GM21528 (cell line): ENCODE measurements at regions not wholly inside any gene's neighbourhood (a gene's known extent, or its start where the extent isn't known, plus 50 kb on each side); places are given as distances from the start of the nearest gene placed in this dataset.
"Not testable (repeated sequence)": the region's sequence is repeated elsewhere in the genome, so short reads cannot be mapped to it uniquely, and the experiment has no call there.

Experiments used
- ATAC-seq: cut with Tn5 transposase; IDR thresholded peaks from one replicate; pipeline ENCODE4 v1.9.1; 2021; ENCODE audit warnings: mild to moderate bottlenecking, moderate library complexity; ENCODE audit not compliant: unreplicated experiment, low FRiP score

DNA sequence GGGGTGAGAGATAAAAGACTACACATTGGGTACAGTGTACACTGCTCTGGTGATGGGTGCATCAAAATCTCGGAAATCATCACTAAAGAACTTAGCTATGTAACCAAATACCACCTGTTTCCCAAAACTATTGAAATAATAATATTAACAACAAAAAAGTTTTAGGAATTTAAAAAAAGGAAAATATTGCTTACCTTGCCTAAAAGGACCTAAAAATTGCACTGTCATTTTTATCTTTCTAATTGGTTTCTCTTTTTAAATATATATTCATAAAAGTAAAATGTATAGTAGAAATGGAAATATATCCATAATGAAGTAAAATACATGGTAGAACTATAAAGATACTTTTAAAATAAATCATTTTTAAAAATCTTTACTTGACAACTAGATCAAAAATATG is 719.3 kb upstream of the RGS18 start:
- no peak for ATAC-seq

DNA sequence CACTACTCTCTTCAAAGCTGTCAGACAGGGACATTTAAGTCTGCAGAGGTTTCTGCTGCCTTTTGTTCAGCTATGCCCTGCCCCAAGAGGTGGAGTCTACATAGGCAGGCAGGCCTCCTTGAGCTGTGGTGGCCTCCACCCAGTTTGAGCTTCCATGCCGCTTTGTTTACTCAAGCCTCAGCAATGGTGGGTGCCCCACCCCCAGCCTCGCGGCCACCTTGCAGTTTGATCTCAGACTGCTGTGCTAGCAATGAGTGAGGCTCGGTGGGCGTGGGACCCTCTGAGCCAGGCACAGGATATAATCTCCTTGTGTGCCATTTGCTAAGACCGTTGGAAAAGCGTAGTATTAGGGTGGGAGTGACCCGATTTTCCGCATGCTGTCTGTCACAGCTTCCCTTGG is 710.0 kb upstream of the RGS18 start:
- not testable (repeated sequence) for ATAC-seq

DNA sequence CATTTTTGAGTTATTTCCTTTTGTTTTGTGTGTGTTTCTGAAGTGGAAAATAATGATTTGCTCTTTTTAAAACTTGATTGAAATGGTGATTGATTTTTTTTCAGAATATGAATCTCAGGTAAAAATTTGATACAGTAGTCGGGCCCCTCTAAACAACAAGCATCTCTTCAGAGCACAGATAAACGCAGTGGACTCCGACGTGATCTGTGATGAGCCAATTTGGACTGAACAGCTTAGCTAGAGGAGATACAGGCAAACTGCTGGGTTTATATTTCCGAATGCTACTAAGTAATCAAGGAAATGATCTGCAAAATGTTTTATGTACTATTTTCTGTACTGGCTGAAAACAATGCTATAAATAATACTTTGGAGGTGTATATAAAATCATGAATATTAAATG is 705.7 kb upstream of the RGS18 start:
- ATAC-seq: no peak

- ATAC-seq: no peak
These were observed 704.8 kb upstream of the RGS18 start for GRCh38 chr1:191453487-191453886.

DNA sequence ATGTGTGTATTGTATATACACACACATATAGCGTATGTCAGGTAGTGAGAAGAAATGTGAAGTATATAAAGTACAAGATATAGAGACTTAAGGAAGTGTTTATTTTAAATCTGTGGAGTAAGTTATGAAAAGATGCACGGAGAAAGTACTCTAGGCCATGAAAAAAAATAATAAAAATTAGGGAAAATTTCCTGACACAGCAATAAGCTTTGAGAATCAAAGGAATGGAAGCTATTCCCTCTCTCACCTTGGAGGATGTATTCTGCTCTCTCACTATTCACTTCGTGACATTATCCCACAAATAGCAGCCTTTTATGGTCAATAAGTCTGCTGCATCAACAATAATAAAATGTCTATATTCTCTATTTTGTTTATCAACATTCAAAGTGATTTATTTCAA is 700.4 kb upstream of the RGS18 start:
- ATAC-seq: no peak

GRCh38 chr1:191460234-191460633 is 698.0 kb upstream of the RGS18 start:
- no peak for ATAC-seq

DNA sequence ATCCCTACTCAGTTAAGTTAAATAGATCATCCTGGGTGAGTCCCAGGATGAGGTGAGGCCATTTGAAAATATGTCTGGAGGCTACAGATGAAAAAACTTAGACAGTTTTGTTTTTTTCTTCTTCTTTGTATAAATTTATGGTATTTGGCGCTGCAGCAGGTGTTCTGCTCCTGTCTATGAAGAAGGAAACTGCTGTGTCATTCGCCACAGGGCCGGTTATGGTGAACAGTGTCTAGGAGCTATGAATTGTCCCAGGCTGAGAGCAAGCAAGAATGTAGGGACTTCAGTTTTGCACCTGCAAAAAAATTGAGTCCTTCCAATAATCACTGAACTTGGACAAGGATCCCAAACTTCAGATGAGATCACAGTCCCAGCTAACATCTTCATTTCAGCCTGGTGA is 674.3 kb upstream of the RGS18 start:
- ATAC-seq: no peak

DNA sequence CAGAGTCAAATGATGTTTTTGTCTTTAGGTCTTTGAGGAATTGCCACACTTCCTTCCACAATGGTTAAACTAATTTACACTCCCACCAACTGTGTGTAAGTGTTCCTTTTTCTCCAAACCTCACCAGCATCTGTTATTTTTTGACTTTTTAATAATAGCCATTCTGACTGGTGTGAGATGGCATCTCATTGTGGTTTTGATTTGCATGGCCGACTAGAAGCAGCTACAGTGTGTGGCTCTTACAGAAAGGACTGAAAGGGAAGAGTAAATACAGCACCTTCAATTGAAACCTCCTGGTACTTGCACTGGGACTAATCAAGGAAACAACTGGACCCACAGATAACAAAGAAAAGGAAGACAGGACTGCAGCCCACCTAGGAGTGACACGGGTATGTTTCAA is 668.0 kb upstream of the RGS18 start:
- no peak for ATAC-seq

DNA sequence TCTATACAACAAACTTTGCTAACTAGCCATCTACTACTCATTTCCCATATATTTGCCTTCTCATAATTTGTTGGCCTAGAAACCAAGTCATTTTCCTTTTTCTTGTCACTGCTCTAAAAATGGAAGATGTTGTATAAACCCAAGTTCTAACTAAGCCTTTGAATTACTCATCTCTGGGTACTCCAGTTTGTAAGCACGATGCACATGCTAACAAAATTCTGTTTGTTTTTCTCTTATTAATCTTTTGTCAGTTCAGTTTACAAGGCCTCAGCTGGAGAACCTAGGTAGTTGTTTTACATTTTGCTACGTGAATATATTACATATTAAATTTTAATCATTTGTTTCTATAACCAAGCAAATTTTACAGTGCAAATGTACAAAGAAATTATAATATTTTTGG is 663.2 kb upstream of the RGS18 start:
- ATAC-seq: no peak

GRCh38 chr1:191498318-191498717 is 659.9 kb upstream of the RGS18 start:
- ATAC-seq: no peak

- no peak for ATAC-seq
These were observed 659.4 kb upstream of the RGS18 start for GRCh38 chr1:191498825-191499224.

DNA sequence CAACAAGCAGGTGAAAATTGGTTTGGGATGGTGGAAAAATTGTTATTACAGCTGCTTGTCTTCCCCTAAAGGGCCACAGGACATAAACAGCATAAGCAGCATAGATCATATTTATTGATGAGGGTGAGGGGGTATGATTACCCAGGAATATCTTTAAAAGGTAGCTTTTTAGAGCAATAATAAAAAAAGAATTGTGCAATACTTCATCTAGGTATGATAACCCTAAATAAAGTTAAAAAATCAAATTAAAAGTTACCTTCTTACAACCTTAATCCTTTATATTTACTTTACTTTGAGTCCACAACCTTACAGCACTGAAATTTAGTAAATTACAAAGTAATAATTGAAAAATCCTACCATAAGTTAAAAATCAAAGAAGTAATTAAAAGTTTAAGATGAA is 653.3 kb upstream of the RGS18 start:
- no peak for ATAC-seq

GRCh38 chr1:191508239-191508638 is 650.0 kb upstream of the RGS18 start:
- ATAC-seq: no peak

GRCh38 chr1:191511480-191511879 is 646.8 kb upstream of the RGS18 start:
- ATAC-seq: not testable (repeated sequence)

GRCh38 chr1:191517826-191518225 is 640.4 kb upstream of the RGS18 start:
- ATAC-seq: no peak

- ATAC-seq: no peak
These were observed 638.7 kb upstream of the RGS18 start for GRCh38 chr1:191519519-191519918.

DNA sequence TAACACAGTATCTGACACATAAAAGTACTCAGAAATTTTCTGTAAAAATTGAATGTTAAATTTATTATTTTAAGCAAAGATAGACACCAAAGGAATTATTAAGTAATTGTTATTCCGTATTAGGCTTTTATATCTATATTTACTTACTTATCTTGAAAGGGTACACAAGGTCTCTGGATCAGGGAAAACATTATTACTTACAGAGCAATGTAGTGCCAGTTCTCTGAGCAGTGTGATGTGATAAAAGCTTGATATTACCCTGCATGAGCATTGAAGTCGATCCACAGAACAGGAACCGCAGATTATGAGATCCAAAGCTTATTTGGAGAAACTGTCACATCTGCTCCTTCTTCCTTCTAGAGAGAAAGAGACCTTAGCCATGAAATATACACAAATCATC is 637.9 kb upstream of the RGS18 start:
- no peak for ATAC-seq

GRCh38 chr1:191525944-191526343 is 632.3 kb upstream of the RGS18 start:
- not testable (repeated sequence) for ATAC-seq

DNA sequence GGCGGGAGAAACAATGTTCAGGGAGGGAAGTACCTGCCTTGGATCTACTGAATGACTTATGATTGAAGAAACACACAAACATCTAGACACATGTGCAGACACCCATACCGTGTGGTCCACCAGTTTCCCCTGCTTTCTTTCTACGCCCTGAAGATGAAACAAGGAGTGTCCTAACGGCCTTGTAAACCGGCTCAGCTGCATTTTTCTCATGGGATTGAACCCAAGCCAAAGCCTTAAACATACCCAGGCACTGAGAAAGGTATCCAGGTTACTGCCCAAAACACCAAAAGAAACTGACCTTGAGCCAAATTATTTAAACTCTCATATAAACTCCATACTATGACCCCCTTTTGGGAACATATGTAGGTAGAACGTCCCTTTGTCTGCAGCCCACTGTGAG is 630.0 kb upstream of the RGS18 start:
- no peak for ATAC-seq

DNA sequence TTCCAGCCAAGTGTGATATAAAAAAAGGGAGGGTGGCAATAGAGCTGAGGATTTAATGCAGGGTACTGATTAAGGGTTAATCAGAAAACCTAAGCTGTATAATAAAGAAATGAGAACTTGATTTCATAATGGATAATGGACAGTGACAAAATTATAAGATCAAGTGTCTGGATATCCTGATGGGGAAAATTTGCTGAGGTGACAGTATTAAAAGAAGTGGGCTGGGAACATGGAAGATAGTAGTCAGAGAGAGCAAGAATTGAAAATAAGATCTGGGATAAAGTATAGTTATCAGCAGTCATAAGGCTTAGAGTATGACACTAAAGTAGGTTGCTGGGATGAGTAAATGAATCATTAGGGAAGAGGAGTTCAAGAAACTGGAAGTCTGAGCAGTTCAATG is 627.3 kb upstream of the RGS18 start:
- no peak for ATAC-seq

DNA sequence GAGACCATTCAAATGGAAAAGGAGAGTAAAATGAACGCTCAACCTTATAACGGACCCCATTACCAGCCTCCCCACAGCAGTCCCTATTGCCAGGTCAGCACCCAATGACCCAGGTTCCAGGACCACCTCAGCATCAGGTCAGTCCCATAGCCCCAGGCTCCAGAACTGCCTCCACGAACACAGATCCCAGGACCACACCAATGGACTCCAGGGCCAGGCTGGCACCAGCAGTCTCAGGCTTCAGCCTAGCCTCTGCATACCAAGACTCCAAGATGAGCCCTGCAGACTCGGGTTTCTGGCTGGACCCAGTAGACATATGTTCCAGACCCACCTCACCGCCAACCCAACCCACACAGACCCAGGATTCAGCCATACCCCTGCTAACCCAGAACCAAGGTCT is 625.0 kb upstream of the RGS18 start:
- ATAC-seq: no peak

GRCh38 chr1:191536791-191537429 is 621.4 kb upstream of the RGS18 start:
- no peak for ATAC-seq

DNA sequence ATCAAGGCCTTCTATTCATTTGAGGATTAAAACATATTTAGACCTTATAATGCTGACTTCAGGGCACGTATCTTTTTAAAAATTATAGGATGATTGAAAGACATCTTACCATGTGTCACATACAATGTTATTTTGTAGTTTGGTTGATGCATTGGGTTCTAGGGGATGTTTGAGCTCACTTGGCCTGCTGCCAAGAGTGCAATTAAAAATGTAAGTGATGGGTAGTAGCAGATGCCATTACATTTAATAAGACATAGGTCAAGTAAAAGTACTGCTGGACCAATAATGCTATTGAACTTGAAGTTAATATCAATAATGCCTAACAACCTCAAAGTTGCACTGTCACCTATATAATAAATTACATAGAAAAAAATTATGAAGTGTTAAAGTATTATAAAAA is 616.5 kb upstream of the RGS18 start:
- ATAC-seq: no peak
